ENCODE measurements at regions not wholly inside any gene's neighbourhood (a gene's known extent, or its start where the extent isn't known, plus 50 kb on each side); places are given as distances from the start of the nearest gene placed in this dataset.

- H4K20me1 ChIP-seq (ENCODE audit: control insufficient read depth, insufficient read depth) = no peaks in the 10 kb centered on the region
- TF ChIP-seq POLR2AphosphoS5 (IDR thresholded peaks at IDR 0.05; ENCODE audit: low read length) (no peak), SUPT20H (IDR thresholded peaks at IDR 0.05; ENCODE audit: borderline replicate concordance, control insufficient read depth, low read depth, low read length) (no peak), TCF7 (IDR thresholded peaks at IDR 0.05; ENCODE audit: borderline replicate concordance) (no peak), MTA2 (IDR thresholded peaks at IDR 0.05; ENCODE audit: low read depth) (no peak), JUND (IDR thresholded peaks at IDR 0.05; ENCODE audit: low read depth, low read length) (no peak), SPI1 (IDR thresholded peaks at IDR 0.05; ENCODE audit: borderline replicate concordance, insufficient read depth, low read depth, low read length) (no peak), RB1 (IDR thresholded peaks at IDR 0.05; ENCODE audit: borderline replicate concordance) (no peak), SUZ12 (IDR thresholded peaks at IDR 0.05; ENCODE audit: unreplicated experiment) (no peak), GABPA (IDR thresholded peaks at IDR 0.05; ENCODE audit: low read depth) (no peak), NBN (IDR thresholded peaks at IDR 0.05) (no peak), WRNIP1 (IDR thresholded peaks at IDR 0.05; ENCODE audit: borderline replicate concordance, low read depth, low read length) (no peak), ZZZ3 (IDR thresholded peaks at IDR 0.05; ENCODE audit: control insufficient read depth, insufficient read length, low read depth) (no peak)
- TF ChIP-seq, protein P1, sequence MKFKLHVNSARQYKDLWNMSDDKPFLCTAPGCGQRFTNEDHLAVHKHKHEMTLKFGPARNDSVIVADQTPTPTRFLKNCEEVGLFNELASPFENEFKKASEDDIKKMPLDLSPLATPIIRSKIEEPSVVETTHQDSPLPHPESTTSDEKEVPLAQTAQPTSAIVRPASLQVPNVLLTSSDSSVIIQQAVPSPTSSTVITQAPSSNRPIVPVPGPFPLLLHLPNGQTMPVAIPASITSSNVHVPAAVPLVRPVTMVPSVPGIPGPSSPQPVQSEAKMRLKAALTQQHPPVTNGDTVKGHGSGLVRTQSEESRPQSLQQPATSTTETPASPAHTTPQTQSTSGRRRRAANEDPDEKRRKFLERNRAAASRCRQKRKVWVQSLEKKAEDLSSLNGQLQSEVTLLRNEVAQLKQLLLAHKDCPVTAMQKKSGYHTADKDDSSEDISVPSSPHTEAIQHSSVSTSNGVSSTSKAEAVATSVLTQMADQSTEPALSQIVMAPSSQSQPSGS (IDR thresholded peaks at IDR 0.05; ENCODE audit: low read length) = no peak
- TF ChIP-seq, protein P2, sequence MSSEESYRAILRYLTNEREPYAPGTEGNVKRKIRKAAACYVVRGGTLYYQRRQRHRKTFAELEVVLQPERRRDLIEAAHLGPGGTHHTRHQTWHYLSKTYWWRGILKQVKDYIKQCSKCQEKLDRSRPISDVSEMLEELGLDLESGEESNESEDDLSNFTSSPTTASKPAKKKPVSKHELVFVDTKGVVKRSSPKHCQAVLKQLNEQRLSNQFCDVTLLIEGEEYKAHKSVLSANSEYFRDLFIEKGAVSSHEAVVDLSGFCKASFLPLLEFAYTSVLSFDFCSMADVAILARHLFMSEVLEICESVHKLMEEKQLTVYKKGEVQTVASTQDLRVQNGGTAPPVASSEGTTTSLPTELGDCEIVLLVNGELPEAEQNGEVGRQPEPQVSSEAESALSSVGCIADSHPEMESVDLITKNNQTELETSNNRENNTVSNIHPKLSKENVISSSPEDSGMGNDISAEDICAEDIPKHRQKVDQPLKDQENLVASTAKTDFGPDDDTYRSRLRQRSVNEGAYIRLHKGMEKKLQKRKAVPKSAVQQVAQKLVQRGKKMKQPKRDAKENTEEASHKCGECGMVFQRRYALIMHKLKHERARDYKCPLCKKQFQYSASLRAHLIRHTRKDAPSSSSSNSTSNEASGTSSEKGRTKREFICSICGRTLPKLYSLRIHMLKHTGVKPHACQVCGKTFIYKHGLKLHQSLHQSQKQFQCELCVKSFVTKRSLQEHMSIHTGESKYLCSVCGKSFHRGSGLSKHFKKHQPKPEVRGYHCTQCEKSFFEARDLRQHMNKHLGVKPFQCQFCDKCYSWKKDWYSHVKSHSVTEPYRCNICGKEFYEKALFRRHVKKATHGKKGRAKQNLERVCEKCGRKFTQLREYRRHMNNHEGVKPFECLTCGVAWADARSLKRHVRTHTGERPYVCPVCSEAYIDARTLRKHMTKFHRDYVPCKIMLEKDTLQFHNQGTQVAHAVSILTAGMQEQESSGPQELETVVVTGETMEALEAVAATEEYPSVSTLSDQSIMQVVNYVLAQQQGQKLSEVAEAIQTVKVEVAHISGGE (CRISPR knock-in tag; IDR thresholded peaks at IDR 0.05) = no peak
- TF ChIP-seq, protein P3, sequence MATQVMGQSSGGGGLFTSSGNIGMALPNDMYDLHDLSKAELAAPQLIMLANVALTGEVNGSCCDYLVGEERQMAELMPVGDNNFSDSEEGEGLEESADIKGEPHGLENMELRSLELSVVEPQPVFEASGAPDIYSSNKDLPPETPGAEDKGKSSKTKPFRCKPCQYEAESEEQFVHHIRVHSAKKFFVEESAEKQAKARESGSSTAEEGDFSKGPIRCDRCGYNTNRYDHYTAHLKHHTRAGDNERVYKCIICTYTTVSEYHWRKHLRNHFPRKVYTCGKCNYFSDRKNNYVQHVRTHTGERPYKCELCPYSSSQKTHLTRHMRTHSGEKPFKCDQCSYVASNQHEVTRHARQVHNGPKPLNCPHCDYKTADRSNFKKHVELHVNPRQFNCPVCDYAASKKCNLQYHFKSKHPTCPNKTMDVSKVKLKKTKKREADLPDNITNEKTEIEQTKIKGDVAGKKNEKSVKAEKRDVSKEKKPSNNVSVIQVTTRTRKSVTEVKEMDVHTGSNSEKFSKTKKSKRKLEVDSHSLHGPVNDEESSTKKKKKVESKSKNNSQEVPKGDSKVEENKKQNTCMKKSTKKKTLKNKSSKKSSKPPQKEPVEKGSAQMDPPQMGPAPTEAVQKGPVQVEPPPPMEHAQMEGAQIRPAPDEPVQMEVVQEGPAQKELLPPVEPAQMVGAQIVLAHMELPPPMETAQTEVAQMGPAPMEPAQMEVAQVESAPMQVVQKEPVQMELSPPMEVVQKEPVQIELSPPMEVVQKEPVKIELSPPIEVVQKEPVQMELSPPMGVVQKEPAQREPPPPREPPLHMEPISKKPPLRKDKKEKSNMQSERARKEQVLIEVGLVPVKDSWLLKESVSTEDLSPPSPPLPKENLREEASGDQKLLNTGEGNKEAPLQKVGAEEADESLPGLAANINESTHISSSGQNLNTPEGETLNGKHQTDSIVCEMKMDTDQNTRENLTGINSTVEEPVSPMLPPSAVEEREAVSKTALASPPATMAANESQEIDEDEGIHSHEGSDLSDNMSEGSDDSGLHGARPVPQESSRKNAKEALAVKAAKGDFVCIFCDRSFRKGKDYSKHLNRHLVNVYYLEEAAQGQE (IDR thresholded peaks at IDR 0.05; ENCODE audit: low read depth, low read length) = no peak
Observed at GRCh38 chr7:138254444-138254843, 178.2 kb downstream of the AKR1D1 start.

More at GRCh38 chr7:138254444-138254843, 178.2 kb downstream of the AKR1D1 start:
- intact Hi-C loops (cut with micrococcal nuclease; ENCODE audit: unreplicated experiment) = no loop called here
- no peak overlapping the region for H3K9ac ChIP-seq (ENCODE audit: control insufficient read depth, insufficient read depth, low read length)
- no peak overlapping the region for H2AFZ ChIP-seq (ENCODE audit: control insufficient read depth, low read depth, low read length)
- H3K4me3 ChIP-seq = no peak overlapping the region
- no peaks in the 10 kb centered on the region for H3K9me3 ChIP-seq (replicated peaks; ENCODE audit: control insufficient read depth, insufficient read depth, low read length)
- no peaks in the 10 kb centered on the region for H3K4me1 ChIP-seq (ENCODE audit: control insufficient read depth, insufficient read depth, low read length)
- H3K27me3 ChIP-seq (replicated peaks in 1 of 2; ENCODE audit: control insufficient read depth in 2 of 2, insufficient read depth in 2 of 2, low read length in 1 of 2) = no peaks in the 10 kb centered on the region
- 7% methylated on average over 5 of the region's 5 CpGs for WGBS (ENCODE audit: insufficient coverage, insufficient replicate concordance, low lambda C conversion rate, missing lambda C conversion rate)
- DNase-seq (ENCODE audit: low read depth, low spot score) (no peak), FAIRE-seq (no peak), ATAC-seq (no peak)
- ChIA-PET RAD21 (ENCODE audit: unreplicated experiment) (interaction anchor here (0.6 kb wide), 1 partner anchor 414 kb away, joined by 3 read pairs; no protein-coding TSS in a partner anchor), SMC1A (ENCODE audit: uncharacterized antibody, unreplicated experiment) (no interaction called here), POLR2A (no interaction called here), CTCF (no interaction called here)
- in situ Hi-C loops (cut with MboI) = no loop called here
- no peak overlapping the region for H3K27ac ChIP-seq (ENCODE audit: control insufficient read depth, insufficient read depth)
- H3K79me2 ChIP-seq (ENCODE audit: control insufficient read depth, insufficient read depth, low read length) = no peaks in the 10 kb centered on the region
- no peak overlapping the region for H3K4me2 ChIP-seq (ENCODE audit: control insufficient read depth, insufficient read depth)
- no TSS peak for BruUV-seq (replicated peaks)
- no peaks in the 10 kb centered on the region for H3K36me3 ChIP-seq (ENCODE audit: control insufficient read depth in 2 of 2, insufficient read depth in 2 of 2, low read length in 1 of 2)
